GM19397 (cell line): ENCODE measurements at regions not wholly inside any gene's neighbourhood (a gene's known extent, or its start where the extent isn't known, plus 50 kb on each side); places are given as distances from the start of the nearest gene placed in this dataset.
A peak's percentile ranks its signal among the peaks of the same experiment; 100 is the strongest.
"Not testable (repeated sequence)": the region's sequence is repeated elsewhere in the genome, so short reads cannot be mapped to it uniquely, and the experiment has no call there.

Experiments
- ATAC-seq: cut with Tn5 transposase; IDR thresholded peaks from one replicate; pipeline ENCODE4 v1.9.1; 2021; ENCODE audit warnings: mild to moderate bottlenecking, moderate library complexity; ENCODE audit not compliant: unreplicated experiment

GRCh38 chr9:42430674-42431615, 247.5 kb downstream of the SPATA31A6 start:
- ATAC-seq: peak; percentile 41

GRCh38 chr9:42431616-42432010, 248.2 kb downstream of the SPATA31A6 start:
- not testable (repeated sequence) for ATAC-seq

- ATAC-seq: not testable (repeated sequence)
These were observed 251.6 kb downstream of the SPATA31A6 start for GRCh38 chr9:42434844-42435714.

- ATAC-seq: not testable (repeated sequence)
These were observed 252.4 kb downstream of the SPATA31A6 start for GRCh38 chr9:42435715-42436342.

GRCh38 chr9:42437057-42437759, 253.7 kb downstream of the SPATA31A6 start:
- ATAC-seq: peak; percentile 63

- ATAC-seq: not testable (repeated sequence)
These were observed 259.2 kb downstream of the SPATA31A6 start for GRCh38 chr9:42442680-42443079.

GRCh38 chr9:42443414-42443813, 260.0 kb downstream of the SPATA31A6 start:
- ATAC-seq: peak; percentile 68

- not testable (repeated sequence) for ATAC-seq
These were observed 278.0 kb downstream of the SPATA31A6 start for GRCh38 chr9:42461436-42461835.

GRCh38 chr9:42461863-42462262, 278.4 kb downstream of the SPATA31A6 start:
- not testable (repeated sequence) for ATAC-seq

- ATAC-seq: not testable (repeated sequence)
These were observed 280.5 kb downstream of the SPATA31A6 start for GRCh38 chr9:42463981-42464380.

- not testable (repeated sequence) for ATAC-seq
These were observed 287.1 kb downstream of the SPATA31A6 start for GRCh38 chr9:42470577-42470976.

GRCh38 chr9:42490989-42491388, 307.5 kb downstream of the SPATA31A6 start:
- ATAC-seq: not testable (repeated sequence)

- not testable (repeated sequence) for ATAC-seq
These were observed 319.3 kb downstream of the SPATA31A6 start for GRCh38 chr9:42502620-42503264.

GRCh38 chr9:42508111-42508510, 324.7 kb downstream of the SPATA31A6 start:
- not testable (repeated sequence) for ATAC-seq

- not testable (repeated sequence) for ATAC-seq
These were observed 330.1 kb downstream of the SPATA31A6 start for GRCh38 chr9:42513535-42513934.

- ATAC-seq: not testable (repeated sequence)
These were observed 351.0 kb downstream of the SPATA31A6 start for GRCh38 chr9:42534325-42534983.

- not testable (repeated sequence) for ATAC-seq
These were observed 351.5 kb downstream of the SPATA31A6 start for GRCh38 chr9:42534984-42535325.

GRCh38 chr9:42550789-42551357, 367.4 kb downstream of the SPATA31A6 start:
- ATAC-seq: peak; percentile 80

- ATAC-seq: not testable (repeated sequence)
These were observed 385.1 kb downstream of the SPATA31A6 start for GRCh38 chr9:42568530-42568929.
